T-cell (primary cell): ENCODE measurements at regions not wholly inside any gene's neighbourhood (a gene's known extent, or its start where the extent isn't known, plus 50 kb on each side); places are given as distances from the start of the nearest gene placed in this dataset.
"Not testable (repeated sequence)": the region's sequence is repeated elsewhere in the genome, so short reads cannot be mapped to it uniquely, and the experiment has no call there.

Experiments
- ATAC-seq, 4 experiments: fragments of 200-7000 bp in 3 of 4; fragments of 150-1000 bp in 1 of 4; cut with Tn5 transposase; replicated peaks in 1 of 4; 1 replicate in 3 of 4; 2 replicates in 1 of 4; pipeline ENCODE4 v1.10.0; 2021; ENCODE audit warnings: moderate library complexity in 3 of 4, mild to moderate bottlenecking in 2 of 4, moderate number of reproducible peaks in 1 of 4
- CTCF ChIA-PET, 2 donors: fragments of 300-600 bp; sonication (Branson Sonifier 250); formaldehyde crosslinking; loops; one replicate each; lab custom pipeline; 2022; ENCODE audit warnings: antibody characterized with exemption in 2 of 2; lab: Charles Lee
- POLR2A ChIA-PET, 2 donors: fragments of 300-600 bp; sonication (Branson Sonifier 250); formaldehyde crosslinking; loops; one replicate each; lab custom pipeline; 2022; ENCODE audit warnings: antibody characterized with exemption in 2 of 2; lab: Charles Lee
- DNase-seq, 35 experiments: peaks; one replicate each; pipeline versions ENCODE4 v3.0.0 to v3.0.0-alpha.2; 2013 to 2023
- H3K27ac ChIP-seq: one replicate; pipeline ENCODE4 v1.5.1; 2013; ENCODE audit warnings: low read length
- H3K27me3 ChIP-seq, 2 experiments: replicated peaks in 1 of 2; 1 replicate in 1 of 2; 2 replicates in 1 of 2; pipeline versions ENCODE4 v1.6.1 to v1.7.0; 2013; ENCODE audit warnings: low read length in 1 of 2, mixed read lengths in 1 of 2; ENCODE audit not compliant: control insufficient read depth in 2 of 2, insufficient read depth in 2 of 2; ENCODE audit errors: extremely low read depth in 1 of 2
- H3K36me3 ChIP-seq, 2 donors: 1 replicate in 1 of 2; 2 replicates in 1 of 2; pipeline versions ENCODE4 v1.6.1 to v1.7.0; 2013; ENCODE audit warnings: low read length in 1 of 2; ENCODE audit not compliant: control insufficient read depth in 2 of 2, insufficient read depth in 1 of 2; ENCODE audit errors: extremely low read depth in 1 of 2
- H3K4me1 ChIP-seq, 2 experiments: 1 replicate in 1 of 2; 2 replicates in 1 of 2; pipeline versions ENCODE4 v1.6.1 to v1.7.0; 2013; ENCODE audit warnings: low read length in 2 of 2, mixed read lengths in 1 of 2; ENCODE audit not compliant: insufficient read depth in 2 of 2, control insufficient read depth in 1 of 2; ENCODE audit errors: extremely low read depth in 1 of 2
- H3K4me3 ChIP-seq, 2 donors: 1 replicate in 1 of 2; 2 replicates in 1 of 2; pipeline versions ENCODE4 v1.5.1 to v1.7.0; 2013; ENCODE audit warnings: mild to moderate bottlenecking in 2 of 2, low read length in 1 of 2, moderate library complexity in 1 of 2; ENCODE audit not compliant: control insufficient read depth in 1 of 2; ENCODE audit errors: extremely low read depth in 1 of 2
- H3K9me3 ChIP-seq: 2 replicates; pipeline ENCODE4 v1.7.0; 2013
- H3K27ac Mint-ChIP-seq, 2 donors: one replicate each; pipeline ENCODE4 v1.8.0; 2020 to 2021; ENCODE audit warnings: mild to moderate bottlenecking in 2 of 2, mixed read lengths in 2 of 2
- H3K27me3 Mint-ChIP-seq, 2 donors: one replicate each; pipeline ENCODE4 v1.8.0; 2021 to 2022; ENCODE audit warnings: mixed read lengths in 2 of 2
- H3K36me3 Mint-ChIP-seq: one replicate; pipeline ENCODE4 v1.8.0; 2021; ENCODE audit warnings: mixed read lengths
- H3K4me1 Mint-ChIP-seq, 3 donors: one replicate each; pipeline ENCODE4 v1.8.0; 2020 to 2022; ENCODE audit warnings: mixed read lengths in 3 of 3, mild to moderate bottlenecking in 1 of 3
- H3K4me3 Mint-ChIP-seq, 3 donors: one replicate each; pipeline ENCODE4 v1.8.0; 2020 to 2022; ENCODE audit warnings: mild to moderate bottlenecking in 3 of 3, mixed read lengths in 3 of 3, moderate library complexity in 3 of 3
- H3K9me3 Mint-ChIP-seq, 3 donors: one replicate each; pipeline ENCODE4 v1.8.0; 2020 to 2022; ENCODE audit warnings: mixed read lengths in 3 of 3
- WGBS: methylation state at CpG from one replicate; pipeline ENCODE4 v1.1.5; 2013; ENCODE audit warnings: missing lambda C conversion rate; ENCODE audit not compliant: insufficient coverage; 5-methylcytosine and 5-hydroxymethylcytosine counted together

DNA sequence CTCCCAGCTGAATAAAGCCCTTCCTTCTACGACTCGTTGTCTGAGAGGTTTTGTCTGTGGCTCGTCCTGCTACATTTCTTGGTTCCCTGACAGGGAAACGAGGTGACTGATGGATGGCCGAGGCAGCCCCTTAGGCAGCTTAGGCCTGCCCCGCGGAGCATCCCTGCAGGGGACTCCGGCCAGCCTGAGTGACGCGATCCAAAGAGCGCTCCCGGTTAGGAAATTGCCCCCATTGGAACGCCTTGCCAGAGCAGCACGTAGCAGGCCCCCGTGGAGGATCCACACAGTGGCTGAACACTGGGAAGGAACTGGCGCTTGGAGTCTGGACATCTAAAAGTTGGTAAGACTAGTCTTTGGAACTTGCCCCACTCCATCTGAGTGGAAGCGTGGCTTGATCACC, 296.8 kb upstream of the SGCG start:
- Histone ChIP-seq H3K4me3 (no peak overlapping the region), H3K27me3 (no peaks in the 10 kb centered on the region), H3K27ac (no peak overlapping the region), H3K9me3 (no peaks in the 10 kb centered on the region), H3K4me1 (no peaks in the 10 kb centered on the region), H3K36me3 (no peaks in the 10 kb centered on the region)
- Mint-ChIP-seq H3K9me3 (no peaks in the 10 kb centered on the region), H3K27me3 (no peaks in the 10 kb centered on the region), H3K4me1 (no peaks in the 10 kb centered on the region), H3K27ac (no peak overlapping the region), H3K36me3 (no peaks in the 10 kb centered on the region), H3K4me3 (no peak overlapping the region)
- no peak for ATAC-seq
- POLR2A ChIA-PET = no interaction called here
- CTCF ChIA-PET = no interaction called here
- DNase-seq = no peak
- WGBS = 86% methylated on average over 17 of the region's 17 CpGs

DNA sequence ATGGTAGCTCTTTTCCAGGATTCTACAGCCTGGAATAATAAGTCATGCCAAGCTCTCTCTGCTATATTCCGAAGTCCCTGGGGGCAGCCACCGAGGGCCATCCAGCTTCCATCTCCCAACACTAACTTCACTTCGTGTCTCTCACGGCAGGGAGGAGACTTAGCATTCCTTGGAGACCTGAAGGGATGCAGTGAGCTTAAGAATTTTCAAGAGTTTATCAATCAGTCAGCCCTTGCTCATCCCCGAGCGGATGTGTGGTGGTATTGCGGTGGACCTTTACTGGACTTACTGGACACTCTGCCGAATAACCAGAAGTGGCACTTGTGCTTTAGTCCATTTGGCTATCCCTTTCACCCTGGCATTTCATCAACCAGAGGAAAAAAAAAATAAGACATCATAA, 294.7 kb upstream of the SGCG start:
- H3K9me3 ChIP-seq, H3K27ac Mint-ChIP-seq, H3K36me3 ChIP-seq, H3K27me3 Mint-ChIP-seq, H3K4me3 ChIP-seq, H3K4me1 ChIP-seq, H3K4me1 Mint-ChIP-seq, POLR2A ChIA-PET, H3K27ac ChIP-seq, H3K27me3 ChIP-seq, CTCF ChIA-PET, DNase-seq, H3K36me3 Mint-ChIP-seq, H3K9me3 Mint-ChIP-seq, H3K4me3 Mint-ChIP-seq, ATAC-seq: not testable (repeated sequence)
- WGBS = no CpG with 5 or more reads among the region's 8 CpGs

DNA sequence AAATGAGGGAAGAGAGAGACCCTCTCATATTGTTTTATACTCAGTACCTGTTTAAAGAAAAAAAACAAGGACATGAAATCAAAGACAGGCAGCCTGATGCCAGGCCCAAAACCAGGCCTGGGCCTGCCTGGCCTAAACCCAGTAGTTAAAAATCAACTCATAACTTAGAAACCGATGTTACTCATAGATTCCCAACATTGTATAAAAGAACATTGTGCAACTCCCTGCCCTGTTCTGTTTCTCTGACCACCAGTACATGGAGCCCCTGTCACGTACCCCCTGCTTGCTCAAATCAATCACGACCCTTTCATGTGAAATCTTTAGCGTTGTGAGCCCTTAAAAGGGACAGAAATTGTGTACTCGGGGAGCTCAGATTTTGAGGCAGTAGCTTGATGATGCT, 291.4 kb upstream of the SGCG start:
- H3K27me3 ChIP-seq, ATAC-seq, H3K4me3 Mint-ChIP-seq, H3K27ac ChIP-seq, CTCF ChIA-PET, H3K27ac Mint-ChIP-seq, H3K36me3 Mint-ChIP-seq, H3K9me3 Mint-ChIP-seq, H3K4me1 ChIP-seq, POLR2A ChIA-PET, H3K36me3 ChIP-seq, H3K4me3 ChIP-seq, H3K9me3 ChIP-seq, H3K4me1 Mint-ChIP-seq, DNase-seq, H3K27me3 Mint-ChIP-seq: not testable (repeated sequence)
- WGBS = 80% methylated on average over 4 of the region's 5 CpGs

DNA sequence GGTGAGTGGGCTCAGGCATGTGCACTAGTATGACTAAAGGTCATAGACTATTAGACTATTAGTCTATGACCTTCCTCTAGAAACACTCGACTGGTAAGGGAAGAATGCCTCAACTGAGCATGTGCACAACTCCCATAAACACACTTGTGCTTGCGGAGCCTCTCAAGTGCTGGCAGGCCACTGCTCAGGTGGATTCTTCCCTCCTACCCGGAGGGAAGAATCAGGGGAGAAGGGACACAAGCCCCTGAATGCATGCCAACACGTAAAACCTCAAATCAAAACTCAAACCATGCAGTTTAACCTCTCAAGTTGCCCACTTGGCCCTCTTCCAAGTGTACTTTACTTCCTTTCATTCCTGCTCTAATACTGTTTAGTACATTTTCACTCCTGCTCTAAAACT, 287.6 kb upstream of the SGCG start:
- POLR2A ChIA-PET = no interaction called here
- peaks cover 0 to 4% (median 3%) of the 10 kb centered on the region in 3 donors for H3K9me3 Mint-ChIP-seq
- DNase-seq (no peak), ATAC-seq (no peak)
- WGBS = no CpG with 5 or more reads among the region's 4 CpGs
- H3K4me3 Mint-ChIP-seq = no peak overlapping the region
- no peak overlapping the region for H3K27ac ChIP-seq
- H3K4me1 Mint-ChIP-seq = no peaks in the 10 kb centered on the region
- no peaks in the 10 kb centered on the region for H3K27me3 Mint-ChIP-seq
- peaks cover 0 to 6% of the 10 kb centered on the region in 2 experiments for H3K27me3 ChIP-seq
- no peaks in the 10 kb centered on the region for H3K9me3 ChIP-seq
- H3K4me3 ChIP-seq = no peak overlapping the region
- no peaks in the 10 kb centered on the region for H3K36me3 ChIP-seq
- no peaks in the 10 kb centered on the region for H3K36me3 Mint-ChIP-seq
- no peaks in the 10 kb centered on the region for H3K4me1 ChIP-seq
- no peak overlapping the region for H3K27ac Mint-ChIP-seq
- CTCF ChIA-PET = no interaction called here

DNA sequence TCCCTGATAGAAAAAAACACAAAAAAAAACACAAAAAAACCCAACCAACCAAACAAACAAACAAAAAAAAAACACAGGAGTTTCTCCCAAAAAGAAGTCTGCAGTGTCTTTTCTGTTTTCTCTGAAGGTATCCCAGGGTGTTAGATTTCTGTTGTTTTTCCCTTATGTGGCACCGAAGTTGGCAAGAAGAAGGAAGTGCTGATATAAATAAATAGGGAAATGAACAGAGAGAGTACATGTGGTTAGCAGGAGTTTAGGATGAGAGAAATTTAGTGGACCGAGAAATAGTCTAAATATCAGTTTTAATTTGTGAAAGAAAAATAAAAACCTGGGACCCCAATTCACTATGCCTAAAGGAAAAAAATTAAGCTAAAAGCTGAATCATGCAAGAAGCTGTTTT, 287.0 kb upstream of the SGCG start:
- Histone ChIP-seq H3K4me3 (no peak overlapping the region), H3K4me1 (no peaks in the 10 kb centered on the region), H3K9me3 (no peaks in the 10 kb centered on the region), H3K27me3 (peaks cover 0 to 6% of the 10 kb centered on the region in 2 experiments), H3K36me3 (no peaks in the 10 kb centered on the region), H3K27ac (no peak overlapping the region)
- Mint-ChIP-seq H3K4me3 (no peak overlapping the region), H3K27me3 (no peaks in the 10 kb centered on the region), H3K9me3 (peaks cover 0 to 4% (median 3%) of the 10 kb centered on the region in 3 donors), H3K36me3 (no peaks in the 10 kb centered on the region), H3K4me1 (no peaks in the 10 kb centered on the region), H3K27ac (no peak overlapping the region)
- WGBS = no CpG with 5 or more reads among the region's 2 CpGs
- ChIA-PET CTCF (no interaction called here), POLR2A (no interaction called here)
- DNase-seq (no peak), ATAC-seq (no peak)

DNA sequence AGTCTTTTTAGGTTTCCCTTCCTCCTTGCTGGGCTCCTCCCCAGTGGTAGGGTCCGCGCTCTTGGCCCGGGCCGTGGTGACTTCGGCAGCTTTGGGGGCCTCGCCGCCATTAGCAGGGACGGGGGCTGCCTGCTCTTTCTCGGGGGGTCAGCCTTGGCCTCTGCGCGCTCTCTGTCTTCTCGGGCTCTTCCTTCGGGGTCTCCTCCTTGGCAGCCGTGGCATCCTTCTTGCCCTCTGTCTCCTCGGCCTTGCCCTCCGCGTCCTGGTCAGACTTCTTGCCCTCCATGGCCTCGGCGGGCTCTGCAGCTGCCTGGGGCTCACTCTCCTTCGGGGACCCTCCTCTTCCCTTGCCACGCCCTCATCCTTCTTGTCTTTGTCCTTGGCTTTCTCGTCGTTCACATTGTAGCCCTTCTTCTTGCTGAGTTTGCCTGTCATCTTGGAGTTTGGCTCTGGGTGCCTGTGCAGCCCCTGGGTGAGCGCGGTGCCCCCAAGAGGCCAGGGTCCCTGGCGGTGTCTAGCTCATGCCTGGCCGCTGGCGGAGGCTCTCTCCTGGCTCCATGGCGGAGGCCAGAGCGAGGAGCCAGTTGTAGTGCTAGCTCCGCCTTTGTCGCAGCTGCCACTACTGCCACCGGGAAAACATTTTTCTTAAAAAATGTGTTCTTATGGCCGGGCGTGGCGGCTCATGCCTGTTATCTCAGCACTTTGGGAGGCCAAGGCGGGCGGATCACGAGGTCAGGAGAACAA, 283.0 kb upstream of the SGCG start:
- H3K4me1 ChIP-seq = no peaks in the 10 kb centered on the region
- ATAC-seq (no peak), DNase-seq (no peak)
- H3K36me3 Mint-ChIP-seq = no peaks in the 10 kb centered on the region
- no peak overlapping the region for H3K4me3 ChIP-seq
- no peaks in the 10 kb centered on the region for H3K4me1 Mint-ChIP-seq
- no peaks in the 10 kb centered on the region for H3K27me3 Mint-ChIP-seq
- no peak overlapping the region for H3K27ac Mint-ChIP-seq
- no peak overlapping the region for H3K27ac ChIP-seq
- POLR2A ChIA-PET = no interaction called here
- H3K9me3 Mint-ChIP-seq = peaks cover 0 to 6% (median 0%) of the 10 kb centered on the region in 3 donors
- peaks cover 0 to 9% of the 10 kb centered on the region in 2 experiments for H3K27me3 ChIP-seq
- no peak overlapping the region for H3K4me3 Mint-ChIP-seq
- CTCF ChIA-PET = no interaction called here
- H3K36me3 ChIP-seq = no peaks in the 10 kb centered on the region
- H3K9me3 ChIP-seq = peaks cover 3% of the 10 kb centered on the region
- WGBS = 87% methylated on average over 36 of the region's 39 CpGs
